A673 (cell line): ENCODE measurements at regions not wholly inside any gene's neighbourhood (a gene's known extent, or its start where the extent isn't known, plus 50 kb on each side); places are given as distances from the start of the nearest gene placed in this dataset.

Experiments used
- BruUV-seq: library from RNA; stranded (reverse); fragments of 400-500 nt; replicated peaks from 2 replicates; lab custom pipeline; 2021; lab: Mats Ljungman, UMichigan
- CTCF ChIA-PET: fragments of 300-600 bp; sonication (Branson Sonifier 250); formaldehyde crosslinking; loops from one replicate; lab custom pipeline; 2022; ENCODE audit warnings: antibody characterized with exemption; lab: Charles Lee
- POLR2A ChIA-PET: fragments of 300-600 bp; sonication (Branson Sonifier 250); formaldehyde crosslinking; loops from one replicate; lab custom pipeline; 2022; ENCODE audit warnings: antibody characterized with exemption; ENCODE audit not compliant: low non-redundant PET; lab: Charles Lee
- DNase-seq: peaks from one replicate; pipeline ENCODE4 v3.0.0-alpha.2; 2015; ENCODE audit warnings: low spot score
- H3K27ac ChIP-seq: fragments of 200-600 bp; sonication (generic); 2 replicates; pipeline ENCODE4 v1.5.1; 2016; ENCODE audit warnings: mixed run types, low read depth, mild to moderate bottlenecking, mixed read lengths, antibody characterized with exemption, low read length; ENCODE audit not compliant: poor library complexity, severe bottlenecking
- H3K27me3 ChIP-seq: fragments of 200-600 bp; sonication (generic); replicated peaks from 2 replicates; pipeline ENCODE4 v1.6.1; 2017; ENCODE audit warnings: mixed run types, low read depth, mild to moderate bottlenecking, mixed read lengths, antibody characterized with exemption, low read length; ENCODE audit not compliant: insufficient read depth, poor library complexity
- H3K36me3 ChIP-seq: fragments of 200-600 bp; sonication (generic); 2 replicates; pipeline ENCODE4 v1.6.1; 2016; ENCODE audit warnings: mixed run types, mild to moderate bottlenecking, mixed read lengths, antibody characterized with exemption, low read length; ENCODE audit not compliant: insufficient read depth, poor library complexity, severe bottlenecking
- H3K4me1 ChIP-seq: fragments of 200-600 bp; sonication (generic); 2 replicates; pipeline ENCODE4 v1.6.1; 2017; ENCODE audit warnings: mixed run types, mild to moderate bottlenecking, mixed read lengths, antibody characterized with exemption, low read length; ENCODE audit not compliant: insufficient read depth, poor library complexity, severe bottlenecking
- H3K4me3 ChIP-seq: fragments of 200-600 bp; sonication (generic); 2 replicates; pipeline ENCODE4 v1.5.1; 2016; ENCODE audit warnings: low read depth, mixed run types, mild to moderate bottlenecking, mixed read lengths, low read length; ENCODE audit not compliant: poor library complexity, severe bottlenecking
- H3K9me3 ChIP-seq: fragments of 200-600 bp; sonication (generic); 2 replicates; pipeline ENCODE4 v1.6.1; 2016; ENCODE audit warnings: mixed run types, low read depth, mild to moderate bottlenecking, mixed read lengths, antibody characterized with exemption, low read length; ENCODE audit not compliant: poor library complexity, severe bottlenecking
- EZH2 ChIP-seq: fragments of 200-600 bp; sonication (generic); IDR thresholded peaks from 2 replicates; pipeline ENCODE4 v1.6.1; 2017; ENCODE audit warnings: borderline replicate concordance, low read depth, mild to moderate bottlenecking, mixed read lengths, antibody characterized with exemption, low read length; ENCODE audit not compliant: poor library complexity, severe bottlenecking
- intact Hi-C: fragments of 100-400 bp; cut with micrococcal nuclease; formaldehyde crosslinking; loops from one replicate; pipeline ENCODE4 v1.10.0; 2022; ENCODE audit not compliant: unreplicated experiment
- TF ChIP-seq, protein P1 (sequence below): fragments of 300-800, 200-600 bp; sonication (generic); conservative IDR thresholded peaks from 2 replicates; pipeline ENCODE4 v1.5.1; 2017; ENCODE audit warnings: low read depth, mild to moderate bottlenecking, antibody characterized with exemption, low read length, moderate library complexity, mixed read lengths

DNA sequence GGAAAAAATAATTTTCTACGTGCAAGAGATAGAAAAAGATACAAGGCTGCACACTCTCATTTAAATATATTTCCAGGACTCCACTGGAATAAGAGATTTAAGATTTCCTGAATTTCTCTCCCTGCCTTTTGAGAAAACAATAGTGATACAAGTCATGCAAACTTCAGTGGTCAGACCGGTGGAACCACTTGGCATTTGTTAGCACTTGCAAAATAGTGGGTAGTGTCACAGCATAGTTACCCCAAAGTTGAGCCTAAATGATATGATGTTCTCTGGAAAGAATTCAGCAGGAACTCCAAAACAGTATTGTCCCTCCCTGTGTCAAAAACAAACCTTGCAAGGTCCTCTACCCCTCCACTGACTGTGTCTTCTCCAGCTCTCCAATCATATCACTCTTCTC, 102.3 kb downstream of the ANKRD50 start:
- Histone ChIP-seq H3K9me3 (no peaks in the 10 kb centered on the region), H3K4me1 (no peaks in the 10 kb centered on the region), H3K4me3 (no peak overlapping the region), H3K27ac (no peak overlapping the region), H3K27me3 (no peaks in the 10 kb centered on the region), H3K36me3 (no peaks in the 10 kb centered on the region)
- CTCF ChIA-PET = no interaction called here
- POLR2A ChIA-PET = no interaction called here
- DNase-seq = no peak
- TF ChIP-seq EZH2 = no peak
- TF ChIP-seq, protein P1, sequence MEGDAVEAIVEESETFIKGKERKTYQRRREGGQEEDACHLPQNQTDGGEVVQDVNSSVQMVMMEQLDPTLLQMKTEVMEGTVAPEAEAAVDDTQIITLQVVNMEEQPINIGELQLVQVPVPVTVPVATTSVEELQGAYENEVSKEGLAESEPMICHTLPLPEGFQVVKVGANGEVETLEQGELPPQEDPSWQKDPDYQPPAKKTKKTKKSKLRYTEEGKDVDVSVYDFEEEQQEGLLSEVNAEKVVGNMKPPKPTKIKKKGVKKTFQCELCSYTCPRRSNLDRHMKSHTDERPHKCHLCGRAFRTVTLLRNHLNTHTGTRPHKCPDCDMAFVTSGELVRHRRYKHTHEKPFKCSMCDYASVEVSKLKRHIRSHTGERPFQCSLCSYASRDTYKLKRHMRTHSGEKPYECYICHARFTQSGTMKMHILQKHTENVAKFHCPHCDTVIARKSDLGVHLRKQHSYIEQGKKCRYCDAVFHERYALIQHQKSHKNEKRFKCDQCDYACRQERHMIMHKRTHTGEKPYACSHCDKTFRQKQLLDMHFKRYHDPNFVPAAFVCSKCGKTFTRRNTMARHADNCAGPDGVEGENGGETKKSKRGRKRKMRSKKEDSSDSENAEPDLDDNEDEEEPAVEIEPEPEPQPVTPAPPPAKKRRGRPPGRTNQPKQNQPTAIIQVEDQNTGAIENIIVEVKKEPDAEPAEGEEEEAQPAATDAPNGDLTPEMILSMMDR = no peak
- no TSS peak for BruUV-seq
- intact Hi-C loops = no loop called here
